ENCODE measurements at regions not wholly inside any gene's neighbourhood (a gene's known extent, or its start where the extent isn't known, plus 50 kb on each side); places are given as distances from the start of the nearest gene placed in this dataset.

DNA sequence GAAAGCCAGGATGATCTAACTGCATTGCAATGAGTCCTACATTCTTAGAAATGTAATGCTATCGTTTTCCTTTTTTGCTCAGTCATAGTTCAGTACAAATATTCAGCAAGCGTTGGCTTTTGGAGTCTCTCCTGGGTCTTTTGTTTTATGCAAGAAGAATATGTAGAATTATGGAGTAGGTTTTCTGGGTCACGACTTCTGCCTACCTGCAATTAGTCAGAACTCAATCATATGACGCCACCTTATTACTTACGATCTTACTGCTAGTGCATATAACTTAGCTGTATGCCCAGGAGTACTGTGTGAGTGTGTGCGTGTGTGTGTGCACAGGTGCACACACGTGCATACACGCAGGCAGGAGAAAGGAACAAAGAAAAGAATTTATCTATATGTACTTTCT lies 640.2 kb downstream of the STK39 start:
- Histone ChIP-seq H3K36me3 (ENCODE audit: control insufficient read depth in 4 of 4, insufficient read depth in 3 of 4, low read depth in 1 of 4, low read length in 3 of 4) (no peaks in the 10 kb centered on the region), H3K9ac (ENCODE audit: low read depth in 1 of 2, low read length in 2 of 2) (no peak overlapping the region), H3K27me3 (ENCODE audit: control insufficient read depth in 4 of 4, insufficient read depth in 4 of 4, low read length in 3 of 4) (no peaks in the 10 kb centered on the region), H3K4me1 (ENCODE audit: control insufficient read depth in 4 of 4, insufficient read depth in 4 of 4, low read length in 3 of 4) (no peaks in the 10 kb centered on the region), H3K27ac (ENCODE audit: low read depth in 1 of 2, low read length in 2 of 2) (no peak overlapping the region), H3K4me3 (ENCODE audit: low read depth in 1 of 3, low read length in 3 of 3) (no peak overlapping the region), H3K9me3 (ENCODE audit: control insufficient read depth in 4 of 4, low read length in 3 of 4) (no peaks in the 10 kb centered on the region)
- TF ChIP-seq RXRA (IDR thresholded peaks at IDR 0.05) (no peak), RAD21 (IDR thresholded peaks at IDR 0.05) (no peak), TAF1 (conservative IDR thresholded peaks at IDR 0.05) (no peak), FOXA1 (IDR thresholded peaks at IDR 0.05) (no peak), GABPA (IDR thresholded peaks at IDR 0.05 in 1 of 2, conservative IDR thresholded peaks at IDR 0.05 in 1 of 2) (no peak), SP1 (IDR thresholded peaks at IDR 0.05) (no peak)
- TF ChIP-seq, protein P1, sequence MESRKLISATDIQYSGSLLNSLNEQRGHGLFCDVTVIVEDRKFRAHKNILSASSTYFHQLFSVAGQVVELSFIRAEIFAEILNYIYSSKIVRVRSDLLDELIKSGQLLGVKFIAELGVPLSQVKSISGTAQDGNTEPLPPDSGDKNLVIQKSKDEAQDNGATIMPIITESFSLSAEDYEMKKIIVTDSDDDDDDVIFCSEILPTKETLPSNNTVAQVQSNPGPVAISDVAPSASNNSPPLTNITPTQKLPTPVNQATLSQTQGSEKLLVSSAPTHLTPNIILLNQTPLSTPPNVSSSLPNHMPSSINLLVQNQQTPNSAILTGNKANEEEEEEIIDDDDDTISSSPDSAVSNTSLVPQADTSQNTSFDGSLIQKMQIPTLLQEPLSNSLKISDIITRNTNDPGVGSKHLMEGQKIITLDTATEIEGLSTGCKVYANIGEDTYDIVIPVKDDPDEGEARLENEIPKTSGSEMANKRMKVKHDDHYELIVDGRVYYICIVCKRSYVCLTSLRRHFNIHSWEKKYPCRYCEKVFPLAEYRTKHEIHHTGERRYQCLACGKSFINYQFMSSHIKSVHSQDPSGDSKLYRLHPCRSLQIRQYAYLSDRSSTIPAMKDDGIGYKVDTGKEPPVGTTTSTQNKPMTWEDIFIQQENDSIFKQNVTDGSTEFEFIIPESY (IDR thresholded peaks at IDR 0.05): no peak
- no peak for DNase-seq (ENCODE audit: low spot score)
- 91% methylated on average over 8 of the region's 8 CpGs for WGBS

DNA sequence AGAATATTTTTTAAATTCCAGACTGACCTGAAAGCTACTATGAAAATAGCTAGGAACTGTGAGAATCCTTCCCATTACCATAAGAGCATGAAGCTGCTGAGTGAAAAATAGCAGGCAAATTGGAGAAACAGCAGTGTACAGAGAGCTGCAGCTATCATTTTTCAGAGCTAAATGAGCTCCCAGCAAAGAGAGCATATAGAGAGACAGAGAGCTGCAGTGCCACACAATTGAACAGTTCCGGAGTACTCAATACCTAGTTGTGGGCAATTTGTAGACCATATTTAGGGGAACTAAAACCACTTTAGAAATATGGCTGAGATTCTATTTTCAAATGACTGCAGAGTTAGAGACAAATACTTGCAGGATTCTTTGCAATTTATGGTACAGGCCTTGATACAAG lies 645.3 kb downstream of the STK39 start:
- Histone ChIP-seq H3K9ac (ENCODE audit: low read depth in 1 of 2, low read length in 2 of 2) (no peak overlapping the region), H3K4me1 (ENCODE audit: control insufficient read depth in 4 of 4, insufficient read depth in 4 of 4, low read length in 3 of 4) (no peaks in the 10 kb centered on the region), H3K4me3 (ENCODE audit: low read depth in 1 of 3, low read length in 3 of 3) (no peak overlapping the region), H3K27ac (ENCODE audit: low read depth in 1 of 2, low read length in 2 of 2) (no peak overlapping the region), H3K9me3 (ENCODE audit: control insufficient read depth in 4 of 4, low read length in 3 of 4) (no peaks in the 10 kb centered on the region), H3K36me3 (ENCODE audit: control insufficient read depth in 4 of 4, insufficient read depth in 3 of 4, low read depth in 1 of 4, low read length in 3 of 4) (no peaks in the 10 kb centered on the region), H3K27me3 (ENCODE audit: control insufficient read depth in 4 of 4, insufficient read depth in 4 of 4, low read length in 3 of 4) (no peaks in the 10 kb centered on the region)
- WGBS: 95% methylated on average over 1 of the region's 1 CpG
- TF ChIP-seq, protein P2, sequence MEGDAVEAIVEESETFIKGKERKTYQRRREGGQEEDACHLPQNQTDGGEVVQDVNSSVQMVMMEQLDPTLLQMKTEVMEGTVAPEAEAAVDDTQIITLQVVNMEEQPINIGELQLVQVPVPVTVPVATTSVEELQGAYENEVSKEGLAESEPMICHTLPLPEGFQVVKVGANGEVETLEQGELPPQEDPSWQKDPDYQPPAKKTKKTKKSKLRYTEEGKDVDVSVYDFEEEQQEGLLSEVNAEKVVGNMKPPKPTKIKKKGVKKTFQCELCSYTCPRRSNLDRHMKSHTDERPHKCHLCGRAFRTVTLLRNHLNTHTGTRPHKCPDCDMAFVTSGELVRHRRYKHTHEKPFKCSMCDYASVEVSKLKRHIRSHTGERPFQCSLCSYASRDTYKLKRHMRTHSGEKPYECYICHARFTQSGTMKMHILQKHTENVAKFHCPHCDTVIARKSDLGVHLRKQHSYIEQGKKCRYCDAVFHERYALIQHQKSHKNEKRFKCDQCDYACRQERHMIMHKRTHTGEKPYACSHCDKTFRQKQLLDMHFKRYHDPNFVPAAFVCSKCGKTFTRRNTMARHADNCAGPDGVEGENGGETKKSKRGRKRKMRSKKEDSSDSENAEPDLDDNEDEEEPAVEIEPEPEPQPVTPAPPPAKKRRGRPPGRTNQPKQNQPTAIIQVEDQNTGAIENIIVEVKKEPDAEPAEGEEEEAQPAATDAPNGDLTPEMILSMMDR (IDR thresholded peaks at IDR 0.05; ENCODE audit: low read depth, low read length, missing input control): no peak
- TF ChIP-seq RAD21 (IDR thresholded peaks at IDR 0.05) (no peak), TAF1 (conservative IDR thresholded peaks at IDR 0.05) (no peak), HNF4A (conservative IDR thresholded peaks at IDR 0.05) (no peak), RXRA (IDR thresholded peaks at IDR 0.05) (no peak), GABPA (IDR thresholded peaks at IDR 0.05 in 1 of 2, conservative IDR thresholded peaks at IDR 0.05 in 1 of 2) (no peak), NR2F2 (IDR thresholded peaks at IDR 0.05) (no peak)
- TF ChIP-seq, protein P1 (IDR thresholded peaks at IDR 0.05): no peak
- DNase-seq (ENCODE audit: low spot score): no peak

DNA sequence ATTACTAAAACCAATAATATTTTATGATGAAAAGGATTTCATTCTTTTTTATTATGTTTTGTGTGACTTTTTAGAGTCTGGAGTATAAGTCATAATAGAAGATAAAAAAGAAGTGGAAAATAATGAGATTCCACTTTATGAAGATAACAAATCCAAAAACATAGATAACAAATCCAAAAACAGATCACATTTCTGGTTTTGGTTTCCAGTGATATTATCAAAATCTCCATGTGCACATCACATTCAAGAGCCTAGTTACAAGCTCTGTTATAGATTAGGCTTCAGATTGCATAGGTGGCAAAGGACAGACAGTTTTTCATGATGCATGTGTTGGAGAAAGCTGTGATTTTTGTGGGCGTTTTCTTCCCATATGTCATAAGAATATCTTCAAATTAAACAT lies 648.2 kb downstream of the STK39 start:
- WGBS: 85% methylated on average over 1 of the region's 1 CpG
- Histone ChIP-seq H3K4me1 (ENCODE audit: control insufficient read depth in 4 of 4, insufficient read depth in 4 of 4, low read length in 3 of 4) (no peaks in the 10 kb centered on the region), H3K4me3 (ENCODE audit: low read depth in 1 of 3, low read length in 3 of 3) (no peak overlapping the region), H3K27me3 (ENCODE audit: control insufficient read depth in 4 of 4, insufficient read depth in 4 of 4, low read length in 3 of 4) (no peaks in the 10 kb centered on the region), H3K36me3 (ENCODE audit: control insufficient read depth in 4 of 4, insufficient read depth in 3 of 4, low read depth in 1 of 4, low read length in 3 of 4) (no peaks in the 10 kb centered on the region), H3K9ac (ENCODE audit: low read depth in 1 of 2, low read length in 2 of 2) (no peak overlapping the region), H3K9me3 (ENCODE audit: control insufficient read depth in 4 of 4, low read length in 3 of 4) (no peaks in the 10 kb centered on the region), H3K27ac (ENCODE audit: low read depth in 1 of 2, low read length in 2 of 2) (no peak overlapping the region)
- DNase-seq (ENCODE audit: low spot score): no peak
- TF ChIP-seq HNF4A (conservative IDR thresholded peaks at IDR 0.05): no peak
